ENCODE measurements at regions not wholly inside any gene's neighbourhood (a gene's known extent, or its start where the extent isn't known, plus 50 kb on each side); places are given as distances from the start of the nearest gene placed in this dataset.

- no peaks in the 10 kb centered on the region for H3K36me3 Mint-ChIP-seq (ENCODE audit: low read depth)
- no peaks in the 10 kb centered on the region for H3K4me1 Mint-ChIP-seq (ENCODE audit: low read depth)
- ATAC-seq (ENCODE audit: poor library complexity), result no peak
- H3K27ac Mint-ChIP-seq, result no peak overlapping the region
- H3K9me3 ChIP-seq (ENCODE audit: control insufficient read depth in 1 of 2, insufficient read depth in 1 of 2, low read length in 2 of 2), result no peaks in the 10 kb centered on the region
- intact Hi-C loops (cut with DNase I, micrococcal nuclease), result no loop called here
- peaks cover 7% of the 10 kb centered on the region for H3K9me3 Mint-ChIP-seq
- TF ChIP-seq CTCF (IDR thresholded peaks at IDR 0.05), result no peak
- DNase-seq, result no peak
- H3K4me1 ChIP-seq (ENCODE audit: insufficient read depth, low read length), result no peaks in the 10 kb centered on the region
- ChIA-PET CTCF (no interaction called here), POLR2A (no interaction called here)
- H3K36me3 ChIP-seq (ENCODE audit: insufficient read depth, low read length), result no peaks in the 10 kb centered on the region
- H3K27me3 Mint-ChIP-seq, result no peaks in the 10 kb centered on the region
- H3K4me3 ChIP-seq (ENCODE audit: low read length), result no peak overlapping the region
- no peak overlapping the region for H3K4me3 Mint-ChIP-seq
- no peaks in the 10 kb centered on the region for H3K27me3 ChIP-seq (ENCODE audit: control insufficient read depth in 1 of 2, insufficient read depth in 2 of 2, low read length in 2 of 2)
- no peak overlapping the region for H3K27ac ChIP-seq (ENCODE audit: low read depth in 1 of 2, low read length in 2 of 2)
Observed at GRCh38 chr5:33068786-33069185, 357.7 kb downstream of the NPR3 start.

- no peaks in the 10 kb centered on the region for H3K27me3 ChIP-seq (ENCODE audit: control insufficient read depth in 1 of 2, insufficient read depth in 2 of 2, low read length in 2 of 2)
- no peaks in the 10 kb centered on the region for H3K27me3 Mint-ChIP-seq
- ChIA-PET CTCF (no interaction called here), POLR2A (no interaction called here)
- no peaks in the 10 kb centered on the region for H3K9me3 Mint-ChIP-seq
- intact Hi-C loops (cut with DNase I, micrococcal nuclease), result no loop called here
- H3K4me3 Mint-ChIP-seq, result no peak overlapping the region
- no peaks in the 10 kb centered on the region for H3K36me3 ChIP-seq (ENCODE audit: insufficient read depth, low read length)
- ATAC-seq (ENCODE audit: poor library complexity) (no peak), DNase-seq (no peak)
- H3K27ac ChIP-seq (ENCODE audit: low read depth in 1 of 2, low read length in 2 of 2), result no peak overlapping the region
- no peaks in the 10 kb centered on the region for H3K4me1 Mint-ChIP-seq (ENCODE audit: low read depth)
- no peaks in the 10 kb centered on the region for H3K36me3 Mint-ChIP-seq (ENCODE audit: low read depth)
- no peak overlapping the region for H3K27ac Mint-ChIP-seq
- H3K4me3 ChIP-seq (ENCODE audit: low read length), result no peak overlapping the region
- no peak for TF ChIP-seq CTCF (IDR thresholded peaks at IDR 0.05)
- H3K9me3 ChIP-seq (ENCODE audit: control insufficient read depth in 1 of 2, insufficient read depth in 1 of 2, low read length in 2 of 2), result no peaks in the 10 kb centered on the region
- H3K4me1 ChIP-seq (ENCODE audit: insufficient read depth, low read length), result no peaks in the 10 kb centered on the region
Observed at GRCh38 chr5:33072296-33072695, 361.2 kb downstream of the NPR3 start.

GRCh38 chr5:33072726-33073125, 361.6 kb downstream of the NPR3 start:
- ChIA-PET POLR2A (no interaction called here), CTCF (no interaction called here)
- no peak overlapping the region for H3K27ac ChIP-seq (ENCODE audit: low read depth in 1 of 2, low read length in 2 of 2)
- DNase-seq (no peak), ATAC-seq (ENCODE audit: poor library complexity) (no peak)
- Mint-ChIP-seq H3K4me3 (no peak overlapping the region), H3K27me3 (no peaks in the 10 kb centered on the region), H3K9me3 (no peaks in the 10 kb centered on the region), H3K36me3 (ENCODE audit: low read depth) (no peaks in the 10 kb centered on the region), H3K27ac (no peak overlapping the region), H3K4me1 (ENCODE audit: low read depth) (no peaks in the 10 kb centered on the region)
- no peaks in the 10 kb centered on the region for H3K27me3 ChIP-seq (ENCODE audit: control insufficient read depth in 1 of 2, insufficient read depth in 2 of 2, low read length in 2 of 2)
- no peak for TF ChIP-seq CTCF (IDR thresholded peaks at IDR 0.05)
- intact Hi-C loops (cut with DNase I, micrococcal nuclease), result no loop called here
- H3K9me3 ChIP-seq (ENCODE audit: control insufficient read depth in 1 of 2, insufficient read depth in 1 of 2, low read length in 2 of 2), result no peaks in the 10 kb centered on the region
- no peaks in the 10 kb centered on the region for H3K36me3 ChIP-seq (ENCODE audit: insufficient read depth, low read length)
- no peaks in the 10 kb centered on the region for H3K4me1 ChIP-seq (ENCODE audit: insufficient read depth, low read length)
- no peak overlapping the region for H3K4me3 ChIP-seq (ENCODE audit: low read length)
